Transverse colon (tissue), 4 donors: ENCODE measurements at regions not wholly inside any gene's neighbourhood (a gene's known extent, or its start where the extent isn't known, plus 50 kb on each side); places are given as distances from the start of the nearest gene placed in this dataset.

Experiments used
- CTCF ChIP-seq, 5 experiments: fragments of 200-600 bp in 3 of 5; fragments of 450-650 bp in 2 of 5; sonication (generic) in 3 of 5; IDR thresholded peaks; 1 replicate in 2 of 5; 2 replicates in 3 of 5; pipeline ENCODE4 v1.5.1; 2016 to 2017; ENCODE audit warnings: antibody characterized with exemption in 5 of 5, inconsistent platforms in 3 of 5, mild to moderate bottlenecking in 2 of 5, moderate library complexity in 1 of 5
- POLR2AphosphoS5 ChIP-seq, 3 donors: sonication (generic); formaldehyde crosslinking; IDR thresholded peaks; one replicate each; pipeline ENCODE4 v1.6.1; 2016; ENCODE audit warnings: antibody characterized with exemption in 3 of 3

DNA sequence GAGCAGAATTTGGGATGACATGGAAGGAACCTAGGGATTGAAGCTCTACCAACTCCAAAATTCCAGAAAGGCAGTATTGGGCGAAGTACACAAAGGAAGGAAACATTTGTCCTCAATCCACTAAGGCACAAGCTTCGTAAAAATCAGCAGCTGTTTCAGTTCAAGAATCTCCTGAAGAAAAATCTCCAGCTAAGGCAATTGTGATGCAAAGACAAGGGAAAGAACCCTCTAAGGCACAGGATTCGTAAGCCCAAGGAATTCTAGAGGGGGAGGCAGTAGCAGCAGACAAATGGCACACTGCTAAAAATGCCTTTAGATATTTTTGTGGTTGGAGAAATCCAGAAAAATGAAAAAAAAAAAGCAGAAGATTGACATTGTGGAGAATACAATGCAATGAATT, 64.5 kb upstream of the PLPPR5 start:
- no peak for TF ChIP-seq CTCF (IDR thresholded peaks at IDR 0.05)
- no peak for TF ChIP-seq POLR2AphosphoS5 (IDR thresholded peaks at IDR 0.05)
